Activated T-cell treated with anti-CD3 and anti-CD28 coated beads, Interleukin-2, amount 50 U/mL, for 24 hours (primary cell): ENCODE measurements at regions not wholly inside any gene's neighbourhood (a gene's known extent, or its start where the extent isn't known, plus 50 kb on each side); places are given as distances from the start of the nearest gene placed in this dataset.
A peak's percentile ranks its signal among the peaks of the same experiment; 100 is the strongest.

ENCODE experiments used
- DNase-seq: peaks from one replicate; pipeline ENCODE4 v3.0.0-alpha.2; 2020
- H3K27ac Mint-ChIP-seq: 2 replicates; pipeline ENCODE4 v1.8.0; 2020; ENCODE audit warnings: mild to moderate bottlenecking, mixed read lengths
- H3K27me3 Mint-ChIP-seq: 2 replicates; pipeline ENCODE4 v1.8.0; 2020; ENCODE audit warnings: mixed read lengths
- H3K36me3 Mint-ChIP-seq: 2 replicates; pipeline ENCODE4 v1.8.0; 2020; ENCODE audit warnings: low read depth, mixed read lengths
- H3K4me1 Mint-ChIP-seq: 2 replicates; pipeline ENCODE4 v1.8.0; 2020; ENCODE audit warnings: low read depth, mixed read lengths
- H3K4me3 Mint-ChIP-seq: 2 replicates; pipeline ENCODE4 v1.8.0; 2020; ENCODE audit warnings: mild to moderate bottlenecking, moderate library complexity, mixed read lengths
- H3K9me3 Mint-ChIP-seq: 2 replicates; pipeline ENCODE4 v1.8.0; 2020; ENCODE audit warnings: mixed read lengths

- no peaks in the 10 kb centered on the region for H3K36me3 Mint-ChIP-seq
- H3K27me3 Mint-ChIP-seq, result peaks cover 6% of the 10 kb centered on the region
- no peak overlapping the region for H3K4me3 Mint-ChIP-seq
- no peak overlapping the region for H3K27ac Mint-ChIP-seq
- no peaks in the 10 kb centered on the region for H3K9me3 Mint-ChIP-seq
- H3K4me1 Mint-ChIP-seq, result peaks cover 49% of the 10 kb centered on the region
- DNase-seq, result no peak
These were observed 137.4 kb upstream of the AKR1E2 start for GRCh38 chr10:4688601-4689000.

GRCh38 chr10:4688168-4688567 lies 137.8 kb upstream of the AKR1E2 start:
- H3K27me3 Mint-ChIP-seq, result peaks cover 6% of the 10 kb centered on the region
- DNase-seq, result no peak
- no peaks in the 10 kb centered on the region for H3K9me3 Mint-ChIP-seq
- H3K4me3 Mint-ChIP-seq, result no peak overlapping the region
- H3K27ac Mint-ChIP-seq, result no peak overlapping the region
- H3K36me3 Mint-ChIP-seq, result no peaks in the 10 kb centered on the region
- peaks cover 49% of the 10 kb centered on the region for H3K4me1 Mint-ChIP-seq

GRCh38 chr10:4687397-4687796 lies 138.6 kb upstream of the AKR1E2 start:
- Mint-ChIP-seq H3K4me3 (no peak overlapping the region), H3K36me3 (no peaks in the 10 kb centered on the region), H3K9me3 (no peaks in the 10 kb centered on the region), H3K27me3 (peaks cover 12% of the 10 kb centered on the region), H3K27ac (no peak overlapping the region), H3K4me1 (peaks cover 51% of the 10 kb centered on the region)
- no peak for DNase-seq

- no peaks in the 10 kb centered on the region for H3K36me3 Mint-ChIP-seq
- peak overlapping the region; percentile 22 for H3K4me3 Mint-ChIP-seq
- H3K4me1 Mint-ChIP-seq, result peaks cover 51% of the 10 kb centered on the region
- peak overlapping the region; percentile 87 for H3K27ac Mint-ChIP-seq
- DNase-seq, result no peak
- no peaks in the 10 kb centered on the region for H3K9me3 Mint-ChIP-seq
- peaks cover 15% of the 10 kb centered on the region for H3K27me3 Mint-ChIP-seq
These were observed 139.4 kb upstream of the AKR1E2 start for GRCh38 chr10:4686644-4686996.

GRCh38 chr10:4685904-4686643 lies 139.9 kb upstream of the AKR1E2 start:
- Mint-ChIP-seq H3K27me3 (peaks cover 14% of the 10 kb centered on the region), H3K27ac (peak overlapping the region; percentile 87), H3K4me1 (peaks cover 49% of the 10 kb centered on the region), H3K4me3 (peak overlapping the region; percentile 27), H3K36me3 (no peaks in the 10 kb centered on the region), H3K9me3 (no peaks in the 10 kb centered on the region)
- no peak for DNase-seq

GRCh38 chr10:4685491-4685890 lies 140.5 kb upstream of the AKR1E2 start:
- H3K9me3 Mint-ChIP-seq, result no peaks in the 10 kb centered on the region
- no peak overlapping the region for H3K4me3 Mint-ChIP-seq
- peaks cover 14% of the 10 kb centered on the region for H3K27me3 Mint-ChIP-seq
- no peaks in the 10 kb centered on the region for H3K36me3 Mint-ChIP-seq
- peaks cover 49% of the 10 kb centered on the region for H3K4me1 Mint-ChIP-seq
- H3K27ac Mint-ChIP-seq, result peak overlapping the region; percentile 56
- no peak for DNase-seq

GRCh38 chr10:4684434-4684833 lies 141.6 kb upstream of the AKR1E2 start:
- peaks cover 49% of the 10 kb centered on the region for H3K4me1 Mint-ChIP-seq
- DNase-seq, result no peak
- H3K27ac Mint-ChIP-seq, result no peak overlapping the region
- H3K27me3 Mint-ChIP-seq, result peaks cover 15% of the 10 kb centered on the region
- H3K36me3 Mint-ChIP-seq, result no peaks in the 10 kb centered on the region
- H3K4me3 Mint-ChIP-seq, result no peak overlapping the region
- H3K9me3 Mint-ChIP-seq, result no peaks in the 10 kb centered on the region

GRCh38 chr10:4683838-4684237 lies 142.2 kb upstream of the AKR1E2 start:
- no peak overlapping the region for H3K27ac Mint-ChIP-seq
- peaks cover 48% of the 10 kb centered on the region for H3K4me1 Mint-ChIP-seq
- no peak for DNase-seq
- H3K4me3 Mint-ChIP-seq, result no peak overlapping the region
- H3K9me3 Mint-ChIP-seq, result no peaks in the 10 kb centered on the region
- H3K27me3 Mint-ChIP-seq, result peaks cover 20% of the 10 kb centered on the region
- H3K36me3 Mint-ChIP-seq, result no peaks in the 10 kb centered on the region

- no peaks in the 10 kb centered on the region for H3K36me3 Mint-ChIP-seq
- peaks cover 42% of the 10 kb centered on the region for H3K4me1 Mint-ChIP-seq
- no peak overlapping the region for H3K4me3 Mint-ChIP-seq
- H3K27ac Mint-ChIP-seq, result no peak overlapping the region
- H3K27me3 Mint-ChIP-seq, result peaks cover 27% of the 10 kb centered on the region
- DNase-seq, result no peak
- no peaks in the 10 kb centered on the region for H3K9me3 Mint-ChIP-seq
These were observed 142.9 kb upstream of the AKR1E2 start for GRCh38 chr10:4683137-4683536.

- Mint-ChIP-seq H3K27ac (no peak overlapping the region), H3K9me3 (no peaks in the 10 kb centered on the region), H3K36me3 (no peaks in the 10 kb centered on the region), H3K4me1 (peaks cover 4% of the 10 kb centered on the region), H3K4me3 (no peak overlapping the region), H3K27me3 (peaks cover 52% of the 10 kb centered on the region)
- DNase-seq, result no peak
These were observed 146.9 kb upstream of the AKR1E2 start for GRCh38 chr10:4678951-4679671.

- H3K4me1 Mint-ChIP-seq, result peaks cover 2% of the 10 kb centered on the region
- no peaks in the 10 kb centered on the region for H3K9me3 Mint-ChIP-seq
- no peak overlapping the region for H3K27ac Mint-ChIP-seq
- no peak for DNase-seq
- H3K4me3 Mint-ChIP-seq, result no peak overlapping the region
- no peaks in the 10 kb centered on the region for H3K36me3 Mint-ChIP-seq
- peaks cover 57% of the 10 kb centered on the region for H3K27me3 Mint-ChIP-seq
These were observed 147.7 kb upstream of the AKR1E2 start for GRCh38 chr10:4678023-4678950.

GRCh38 chr10:4677296-4678021 lies 148.5 kb upstream of the AKR1E2 start:
- Mint-ChIP-seq H3K27me3 (peaks cover 51% of the 10 kb centered on the region), H3K27ac (no peak overlapping the region), H3K36me3 (no peaks in the 10 kb centered on the region), H3K4me3 (no peak overlapping the region), H3K9me3 (no peaks in the 10 kb centered on the region), H3K4me1 (no peaks in the 10 kb centered on the region)
- no peak for DNase-seq

GRCh38 chr10:4676566-4676965 lies 149.4 kb upstream of the AKR1E2 start:
- Mint-ChIP-seq H3K9me3 (no peaks in the 10 kb centered on the region), H3K27ac (no peak overlapping the region), H3K27me3 (peaks cover 50% of the 10 kb centered on the region), H3K4me1 (no peaks in the 10 kb centered on the region), H3K36me3 (no peaks in the 10 kb centered on the region), H3K4me3 (no peak overlapping the region)
- no peak for DNase-seq

- no peak for DNase-seq
- peaks cover 2% of the 10 kb centered on the region for H3K9me3 Mint-ChIP-seq
- no peaks in the 10 kb centered on the region for H3K36me3 Mint-ChIP-seq
- H3K4me3 Mint-ChIP-seq, result no peak overlapping the region
- peaks cover 56% of the 10 kb centered on the region for H3K27me3 Mint-ChIP-seq
- no peak overlapping the region for H3K27ac Mint-ChIP-seq
- H3K4me1 Mint-ChIP-seq, result no peaks in the 10 kb centered on the region
These were observed 150.2 kb upstream of the AKR1E2 start for GRCh38 chr10:4675808-4676207.
